CD14-positive monocyte (primary cell): ENCODE measurements at regions not wholly inside any gene's neighbourhood (a gene's known extent, or its start where the extent isn't known, plus 50 kb on each side); places are given as distances from the start of the nearest gene placed in this dataset.

ENCODE experiments used
- DNase-seq, 3 donors: peaks; one replicate each; pipeline ENCODE4 v3.0.0-alpha.2; 2011 to 2022
- H2AFZ ChIP-seq: 2 replicates; pipeline ENCODE4 v1.6.0; 2012; ENCODE audit warnings: mild to moderate bottlenecking, low read depth, low read length, inconsistent platforms; ENCODE audit not compliant: insufficient read depth, poor library complexity, severe bottlenecking
- H3K27ac ChIP-seq, 2 donors: 1 replicate in 1 of 2; 2 replicates in 1 of 2; pipeline ENCODE4 v1.5.1; 2012 to 2013; ENCODE audit warnings: low read length in 2 of 2, control low read depth in 1 of 2, inconsistent platforms in 1 of 2, low read depth in 1 of 2, mild to moderate bottlenecking in 1 of 2
- H3K27me3 ChIP-seq, 2 donors: one replicate each; pipeline versions ENCODE4 v1.6.0 to v1.6.1; 2011 to 2013; ENCODE audit warnings: low read length in 2 of 2; ENCODE audit not compliant: control insufficient read depth in 2 of 2, insufficient read depth in 2 of 2
- H3K36me3 ChIP-seq, 2 donors: replicated peaks in 1 of 2; 1 replicate in 1 of 2; 2 replicates in 1 of 2; pipeline versions ENCODE4 v1.5.1 to v1.6.1; 2012 to 2013; ENCODE audit warnings: low read length in 2 of 2, control low read depth in 1 of 2, inconsistent platforms in 1 of 2, mild to moderate bottlenecking in 1 of 2; ENCODE audit not compliant: insufficient read depth in 2 of 2, control insufficient read depth in 1 of 2
- H3K4me1 ChIP-seq, 2 donors: 1 replicate in 1 of 2; 2 replicates in 1 of 2; pipeline versions ENCODE4 v1.5.1 to v1.6.1; 2012 to 2013; ENCODE audit warnings: low read length in 2 of 2, control low read depth in 1 of 2, inconsistent platforms in 1 of 2, mild to moderate bottlenecking in 1 of 2, moderate library complexity in 1 of 2; ENCODE audit not compliant: insufficient read depth in 2 of 2, control insufficient read depth in 1 of 2
- H3K4me2 ChIP-seq: replicated peaks from 2 replicates; pipeline ENCODE3; 2012; ENCODE audit warnings: low read length, moderate library complexity, mild to moderate bottlenecking; ENCODE audit not compliant: poor library complexity, severe bottlenecking; ENCODE audit errors: extremely low read depth
- H3K4me3 ChIP-seq, 3 experiments: fragments of 200-600 bp in 1 of 3; sonication (generic) in 1 of 3; replicated peaks in 1 of 3; 1 replicate in 2 of 3; 2 replicates in 1 of 3; pipeline ENCODE4 v1.5.1; 2011 to 2013; ENCODE audit warnings: low read length in 3 of 3, mild to moderate bottlenecking in 3 of 3, control low read depth in 2 of 3, low read depth in 2 of 3, inconsistent platforms in 1 of 3, moderate library complexity in 1 of 3
- H3K79me2 ChIP-seq: 2 replicates; pipeline ENCODE4 v1.6.0; 2012; ENCODE audit warnings: mild to moderate bottlenecking, control low read depth, inconsistent platforms, low read length, moderate library complexity; ENCODE audit not compliant: insufficient read depth
- H3K9ac ChIP-seq: 2 replicates; pipeline ENCODE4 v1.6.0; 2017; ENCODE audit warnings: low read length, mild to moderate bottlenecking; ENCODE audit not compliant: insufficient read depth, poor library complexity, severe bottlenecking
- H3K9me3 ChIP-seq, 2 donors: replicated peaks in 1 of 2; 1 replicate in 1 of 2; 2 replicates in 1 of 2; pipeline versions ENCODE4 v1.5.1 to v1.6.1; 2012 to 2013; ENCODE audit warnings: low read length in 2 of 2, control low read depth in 1 of 2; ENCODE audit not compliant: control insufficient read depth in 1 of 2, insufficient read depth in 1 of 2
- H4K20me1 ChIP-seq: 2 replicates; pipeline ENCODE4 v1.6.0; 2012; ENCODE audit warnings: mild to moderate bottlenecking, low read length, control low read depth, moderate library complexity; ENCODE audit not compliant: insufficient read depth
- H3K27ac Mint-ChIP-seq, 7 donors: one replicate each; pipeline ENCODE4 v1.8.0; 2020; ENCODE audit warnings: mild to moderate bottlenecking in 7 of 7, mixed read lengths in 7 of 7, moderate library complexity in 6 of 7, inconsistent platforms in 2 of 7
- H3K27me3 Mint-ChIP-seq, 3 donors: one replicate each; pipeline ENCODE4 v1.8.0; 2021 to 2022; ENCODE audit warnings: low read depth in 3 of 3, mild to moderate bottlenecking in 3 of 3, mixed read lengths in 3 of 3, moderate library complexity in 3 of 3, inconsistent platforms in 1 of 3
- H3K36me3 Mint-ChIP-seq, 2 donors: one replicate each; pipeline ENCODE4 v1.8.0; 2020; ENCODE audit warnings: mixed read lengths in 2 of 2, inconsistent platforms in 1 of 2, mild to moderate bottlenecking in 1 of 2
- H3K4me1 Mint-ChIP-seq: one replicate; pipeline ENCODE4 v1.8.0; 2020; ENCODE audit warnings: mild to moderate bottlenecking, mixed read lengths
- H3K4me3 Mint-ChIP-seq, 2 donors: one replicate each; pipeline ENCODE4 v1.8.0; 2020; ENCODE audit warnings: mild to moderate bottlenecking in 2 of 2, mixed read lengths in 2 of 2, moderate library complexity in 1 of 2
- H3K9me3 Mint-ChIP-seq, 7 donors: one replicate each; pipeline ENCODE4 v1.8.0; 2020 to 2022; ENCODE audit warnings: mixed read lengths in 7 of 7, mild to moderate bottlenecking in 6 of 7, moderate library complexity in 6 of 7, inconsistent platforms in 2 of 7
- CTCF ChIP-seq: fragments of 200-600 bp; IDR thresholded peaks from one replicate; pipeline ENCODE4 v1.8.0; 2022; ENCODE audit warnings: antibody characterized with exemption, mild to moderate bottlenecking
- WGBS: methylation state at CpG from one replicate; pipeline ENCODE4 v1.1.5; 2013; ENCODE audit warnings: missing lambda C conversion rate; ENCODE audit not compliant: insufficient coverage; 5-methylcytosine and 5-hydroxymethylcytosine counted together
- intact Hi-C, 2 donors: fragments of 100-400 bp; cut with micrococcal nuclease; formaldehyde crosslinking; loops; one replicate each; pipeline versions ENCODE4 v1.15.0 to v1.15.1; 2023

- Mint-ChIP-seq H3K4me1 (no peaks in the 10 kb centered on the region), H3K27ac (no peak overlapping the region), H3K4me3 (no peak overlapping the region), H3K27me3 (peaks cover 0 to 2% (median 0%) of the 10 kb centered on the region in 3 donors), H3K36me3 (no peaks in the 10 kb centered on the region), H3K9me3 (peaks cover 0 to 6% (median 2%) of the 10 kb centered on the region in 7 donors)
- no peaks in the 10 kb centered on the region for H4K20me1 ChIP-seq
- intact Hi-C loops: no loop called here
- H3K79me2 ChIP-seq: no peaks in the 10 kb centered on the region
- no CpG with 5 or more reads among the region's 2 CpGs for WGBS
- H3K4me3 ChIP-seq: no peak overlapping the region
- no peak for TF ChIP-seq CTCF
- H2AFZ ChIP-seq: no peak overlapping the region
- H3K4me2 ChIP-seq: no peak overlapping the region
- H3K9me3 ChIP-seq: no peaks in the 10 kb centered on the region
- no peak overlapping the region for H3K9ac ChIP-seq
- no peak overlapping the region for H3K27ac ChIP-seq
- no peaks in the 10 kb centered on the region for H3K27me3 ChIP-seq
- no peaks in the 10 kb centered on the region for H3K4me1 ChIP-seq
- no peak for DNase-seq
- H3K36me3 ChIP-seq: no peaks in the 10 kb centered on the region
These were observed 392.8 kb downstream of the DNAH5 start for GRCh38 chr5:13551645-13552044.

GRCh38 chr5:13540168-13540750 lies 404.2 kb downstream of the DNAH5 start:
- no peak overlapping the region for H3K27ac ChIP-seq

More at GRCh38 chr5:13540168-13540750, 404.2 kb downstream of the DNAH5 start:
- no peaks in the 10 kb centered on the region for H3K27me3 Mint-ChIP-seq
- intact Hi-C loops: no loop called here
- H2AFZ ChIP-seq: no peak overlapping the region
- H3K4me2 ChIP-seq: no peak overlapping the region
- H3K4me1 Mint-ChIP-seq: no peaks in the 10 kb centered on the region
- H3K4me3 ChIP-seq: no peak overlapping the region
- no peak overlapping the region for H3K27ac Mint-ChIP-seq
- no peak overlapping the region for H3K9ac ChIP-seq
- no peaks in the 10 kb centered on the region for H3K36me3 ChIP-seq
- H3K4me3 Mint-ChIP-seq: no peak overlapping the region
- no peaks in the 10 kb centered on the region for H4K20me1 ChIP-seq
- no peak for TF ChIP-seq CTCF
- H3K36me3 Mint-ChIP-seq: no peaks in the 10 kb centered on the region
- WGBS: no CpG with 5 or more reads among the region's 2 CpGs
- H3K4me1 ChIP-seq: no peaks in the 10 kb centered on the region
- peaks cover 0 to 4% of the 10 kb centered on the region in 2 donors for H3K9me3 ChIP-seq
- H3K27me3 ChIP-seq: no peaks in the 10 kb centered on the region
- peaks cover 0 to 5% (median 3%) of the 10 kb centered on the region in 7 donors for H3K9me3 Mint-ChIP-seq
- H3K79me2 ChIP-seq: no peaks in the 10 kb centered on the region
- DNase-seq: no peak
